Choroid plexus epithelial cell (primary cell): ENCODE measurements at regions not wholly inside any gene's neighbourhood (a gene's known extent, or its start where the extent isn't known, plus 50 kb on each side); places are given as distances from the start of the nearest gene placed in this dataset.
"Not testable (repeated sequence)": the region's sequence is repeated elsewhere in the genome, so short reads cannot be mapped to it uniquely, and the experiment has no call there.

Experiments
- DNase-seq: peaks from one replicate; pipeline ENCODE4 v3.0.0-alpha.2; 2010; ENCODE audit warnings: low read depth
- H3K4me3 ChIP-seq: 2 replicates; pipeline ENCODE4 v1.5.1; 2011; ENCODE audit warnings: low read depth, mild to moderate bottlenecking, control low read depth, low read length, moderate library complexity
- CTCF ChIP-seq: conservative IDR thresholded peaks from 2 replicates; pipeline ENCODE4 v1.5.1; 2011; ENCODE audit warnings: low read depth, mild to moderate bottlenecking, control low read depth, inconsistent platforms, low read length, moderate library complexity

GRCh38 chr16:60142619-60143347 lies 1408.7 kb upstream of the GOT2 start:
- H3K4me3 ChIP-seq, result no peak overlapping the region
- DNase-seq, result peak; percentile 50
- no peak for TF ChIP-seq CTCF

DNA sequence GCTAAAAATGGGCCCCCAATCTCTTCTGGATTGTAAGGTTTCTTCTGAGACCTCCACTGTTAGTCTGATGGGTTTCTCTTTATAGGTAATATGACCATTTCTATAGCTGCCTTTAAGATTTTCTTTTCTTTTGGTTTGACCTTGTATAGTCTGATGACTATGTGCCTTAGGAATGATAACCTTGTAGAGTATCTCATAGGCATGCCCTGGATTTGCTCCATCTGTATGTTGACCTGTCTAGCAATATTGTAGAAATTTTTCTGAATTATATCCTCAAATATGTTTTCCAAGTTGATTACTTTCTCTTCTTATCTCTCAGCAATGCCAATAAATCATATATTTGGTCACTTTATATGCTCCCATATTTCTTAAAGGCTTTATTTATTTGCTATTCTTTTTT lies 1403.8 kb upstream of the GOT2 start:
- DNase-seq, result peak; percentile 22
- H3K4me3 ChIP-seq, result no peak overlapping the region
- TF ChIP-seq CTCF, result no peak

- DNase-seq, result no peak
- no peak for TF ChIP-seq CTCF
These were observed 1393.1 kb upstream of the GOT2 start for GRCh38 chr16:60127196-60127595.

GRCh38 chr16:60126115-60126514 lies 1392.0 kb upstream of the GOT2 start:
- not testable (repeated sequence) for H3K4me3 ChIP-seq, DNase-seq

More at GRCh38 chr16:60127196-60127595, 1393.1 kb upstream of the GOT2 start:
- H3K4me3 ChIP-seq, result no peak overlapping the region

- no peak for DNase-seq
- H3K4me3 ChIP-seq, result no peak overlapping the region
- TF ChIP-seq CTCF, result no peak
These were observed 1389.4 kb upstream of the GOT2 start for GRCh38 chr16:60123392-60124023.

- TF ChIP-seq CTCF, result no peak
- no peak overlapping the region for H3K4me3 ChIP-seq
- no peak for DNase-seq
These were observed 1386.5 kb upstream of the GOT2 start for GRCh38 chr16:60120586-60120985.

DNA sequence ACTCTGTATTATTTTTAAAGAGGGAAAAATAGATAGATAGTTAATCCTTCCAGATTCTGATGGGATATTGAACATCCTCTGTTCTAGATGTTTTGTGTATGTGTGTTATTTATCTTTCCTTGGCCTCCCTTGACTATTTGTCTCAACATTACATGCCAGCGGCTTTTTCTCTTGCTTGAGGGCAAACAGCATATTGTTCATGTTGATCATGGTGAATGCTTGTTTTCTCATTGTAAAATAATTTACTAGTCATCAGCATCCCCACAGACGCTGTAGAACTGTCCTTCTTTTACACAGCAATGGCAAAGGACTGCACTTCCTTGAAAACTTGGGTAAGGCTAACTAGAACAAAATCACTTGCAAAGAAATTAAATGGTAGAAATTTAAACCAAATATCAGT lies 1376.4 kb upstream of the GOT2 start:
- DNase-seq, result no peak
- no peak overlapping the region for H3K4me3 ChIP-seq
- no peak for TF ChIP-seq CTCF
